Cerebellar cortex (tissue), 1 donor: ENCODE measurements at regions not wholly inside any gene's neighbourhood (a gene's known extent, or its start where the extent isn't known, plus 50 kb on each side); places are given as distances from the start of the nearest gene placed in this dataset.
"Not testable (repeated sequence)": the region's sequence is repeated elsewhere in the genome, so short reads cannot be mapped to it uniquely, and the experiment has no call there.

Source experiments
- DNase-seq: peaks from one replicate; pipeline ENCODE4 v3.0.0-alpha.2; 2015; ENCODE audit warnings: low spot score

GRCh38 chr11:22920939-22921565 is 60.8 kb upstream of the CCDC179 start:
- DNase-seq: peak; percentile 32

GRCh38 chr11:22922672-22923071 is 62.4 kb upstream of the CCDC179 start:
- DNase-seq: no peak

- no peak for DNase-seq
These were observed 63.3 kb upstream of the CCDC179 start for GRCh38 chr11:22923561-22923960.

- no peak for DNase-seq
These were observed 66.1 kb upstream of the CCDC179 start for GRCh38 chr11:22926341-22926740.

GRCh38 chr11:22927793-22928192 is 67.5 kb upstream of the CCDC179 start:
- no peak for DNase-seq

- no peak for DNase-seq
These were observed 68.1 kb upstream of the CCDC179 start for GRCh38 chr11:22928207-22928917.

- no peak for DNase-seq
These were observed 70.7 kb upstream of the CCDC179 start for GRCh38 chr11:22930816-22931594.

- no peak for DNase-seq
These were observed 78.4 kb upstream of the CCDC179 start for GRCh38 chr11:22938691-22939090.

GRCh38 chr11:22941544-22941943 is 81.3 kb upstream of the CCDC179 start:
- not testable (repeated sequence) for DNase-seq

- DNase-seq: no peak
These were observed 97.5 kb upstream of the CCDC179 start for GRCh38 chr11:22957786-22958185.

GRCh38 chr11:22974251-22974650 is 114.0 kb upstream of the CCDC179 start:
- no peak for DNase-seq

GRCh38 chr11:22976146-22976545 is 115.9 kb upstream of the CCDC179 start:
- no peak for DNase-seq

- no peak for DNase-seq
These were observed 122.6 kb upstream of the CCDC179 start for GRCh38 chr11:22982903-22983302.

- DNase-seq: no peak
These were observed 123.8 kb upstream of the CCDC179 start for GRCh38 chr11:22984045-22984444.

GRCh38 chr11:22989371-22989770 is 129.1 kb upstream of the CCDC179 start:
- DNase-seq: no peak

GRCh38 chr11:22991196-22991595 is 130.9 kb upstream of the CCDC179 start:
- DNase-seq: no peak

- DNase-seq: no peak
These were observed 146.5 kb upstream of the CCDC179 start for GRCh38 chr11:23006730-23007129.

GRCh38 chr11:23010790-23011335 is 150.6 kb upstream of the CCDC179 start:
- no peak for DNase-seq

- DNase-seq: no peak
These were observed 152.7 kb upstream of the CCDC179 start for GRCh38 chr11:23012930-23013329.

GRCh38 chr11:23013509-23013908 is 153.2 kb upstream of the CCDC179 start:
- no peak for DNase-seq

GRCh38 chr11:23021287-23021863 is 161.1 kb upstream of the CCDC179 start:
- no peak for DNase-seq

GRCh38 chr11:23022854-23023253 is 162.6 kb upstream of the CCDC179 start:
- DNase-seq: no peak
